H1 (cell line): ENCODE measurements at regions not wholly inside any gene's neighbourhood (a gene's known extent, or its start where the extent isn't known, plus 50 kb on each side); places are given as distances from the start of the nearest gene placed in this dataset.

Experiments
- TF ChIP-seq, protein P1 (sequence below): fragments of 300-600 bp; sonication (generic); IDR thresholded peaks from 2 replicates; pipeline ENCODE4 v1.7.1; 2012; ENCODE audit warnings: low read length, moderate library complexity, mild to moderate bottlenecking, inconsistent platforms; ENCODE audit not compliant: insufficient replicate concordance

DNA sequence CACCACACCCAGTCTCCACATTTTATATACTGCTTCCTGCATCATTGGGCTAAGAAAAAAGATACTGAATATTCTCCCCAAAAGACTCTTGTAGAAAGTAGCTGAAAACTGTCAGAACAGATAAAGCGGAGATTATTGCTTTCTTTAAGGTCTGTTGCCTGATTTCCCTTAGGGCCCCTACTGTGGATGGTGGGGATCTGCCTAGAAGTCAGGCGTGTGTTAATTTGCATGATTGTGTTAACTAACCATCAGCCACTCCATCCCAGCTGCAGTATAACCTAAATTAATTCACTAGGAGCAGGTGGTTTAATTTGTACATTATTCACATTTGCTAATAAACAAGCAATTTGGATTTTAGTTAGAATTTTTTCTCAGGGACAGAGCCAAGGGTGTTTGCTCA, 360.3 kb downstream of the FBXW7 start (continued):
- TF ChIP-seq, protein P1, sequence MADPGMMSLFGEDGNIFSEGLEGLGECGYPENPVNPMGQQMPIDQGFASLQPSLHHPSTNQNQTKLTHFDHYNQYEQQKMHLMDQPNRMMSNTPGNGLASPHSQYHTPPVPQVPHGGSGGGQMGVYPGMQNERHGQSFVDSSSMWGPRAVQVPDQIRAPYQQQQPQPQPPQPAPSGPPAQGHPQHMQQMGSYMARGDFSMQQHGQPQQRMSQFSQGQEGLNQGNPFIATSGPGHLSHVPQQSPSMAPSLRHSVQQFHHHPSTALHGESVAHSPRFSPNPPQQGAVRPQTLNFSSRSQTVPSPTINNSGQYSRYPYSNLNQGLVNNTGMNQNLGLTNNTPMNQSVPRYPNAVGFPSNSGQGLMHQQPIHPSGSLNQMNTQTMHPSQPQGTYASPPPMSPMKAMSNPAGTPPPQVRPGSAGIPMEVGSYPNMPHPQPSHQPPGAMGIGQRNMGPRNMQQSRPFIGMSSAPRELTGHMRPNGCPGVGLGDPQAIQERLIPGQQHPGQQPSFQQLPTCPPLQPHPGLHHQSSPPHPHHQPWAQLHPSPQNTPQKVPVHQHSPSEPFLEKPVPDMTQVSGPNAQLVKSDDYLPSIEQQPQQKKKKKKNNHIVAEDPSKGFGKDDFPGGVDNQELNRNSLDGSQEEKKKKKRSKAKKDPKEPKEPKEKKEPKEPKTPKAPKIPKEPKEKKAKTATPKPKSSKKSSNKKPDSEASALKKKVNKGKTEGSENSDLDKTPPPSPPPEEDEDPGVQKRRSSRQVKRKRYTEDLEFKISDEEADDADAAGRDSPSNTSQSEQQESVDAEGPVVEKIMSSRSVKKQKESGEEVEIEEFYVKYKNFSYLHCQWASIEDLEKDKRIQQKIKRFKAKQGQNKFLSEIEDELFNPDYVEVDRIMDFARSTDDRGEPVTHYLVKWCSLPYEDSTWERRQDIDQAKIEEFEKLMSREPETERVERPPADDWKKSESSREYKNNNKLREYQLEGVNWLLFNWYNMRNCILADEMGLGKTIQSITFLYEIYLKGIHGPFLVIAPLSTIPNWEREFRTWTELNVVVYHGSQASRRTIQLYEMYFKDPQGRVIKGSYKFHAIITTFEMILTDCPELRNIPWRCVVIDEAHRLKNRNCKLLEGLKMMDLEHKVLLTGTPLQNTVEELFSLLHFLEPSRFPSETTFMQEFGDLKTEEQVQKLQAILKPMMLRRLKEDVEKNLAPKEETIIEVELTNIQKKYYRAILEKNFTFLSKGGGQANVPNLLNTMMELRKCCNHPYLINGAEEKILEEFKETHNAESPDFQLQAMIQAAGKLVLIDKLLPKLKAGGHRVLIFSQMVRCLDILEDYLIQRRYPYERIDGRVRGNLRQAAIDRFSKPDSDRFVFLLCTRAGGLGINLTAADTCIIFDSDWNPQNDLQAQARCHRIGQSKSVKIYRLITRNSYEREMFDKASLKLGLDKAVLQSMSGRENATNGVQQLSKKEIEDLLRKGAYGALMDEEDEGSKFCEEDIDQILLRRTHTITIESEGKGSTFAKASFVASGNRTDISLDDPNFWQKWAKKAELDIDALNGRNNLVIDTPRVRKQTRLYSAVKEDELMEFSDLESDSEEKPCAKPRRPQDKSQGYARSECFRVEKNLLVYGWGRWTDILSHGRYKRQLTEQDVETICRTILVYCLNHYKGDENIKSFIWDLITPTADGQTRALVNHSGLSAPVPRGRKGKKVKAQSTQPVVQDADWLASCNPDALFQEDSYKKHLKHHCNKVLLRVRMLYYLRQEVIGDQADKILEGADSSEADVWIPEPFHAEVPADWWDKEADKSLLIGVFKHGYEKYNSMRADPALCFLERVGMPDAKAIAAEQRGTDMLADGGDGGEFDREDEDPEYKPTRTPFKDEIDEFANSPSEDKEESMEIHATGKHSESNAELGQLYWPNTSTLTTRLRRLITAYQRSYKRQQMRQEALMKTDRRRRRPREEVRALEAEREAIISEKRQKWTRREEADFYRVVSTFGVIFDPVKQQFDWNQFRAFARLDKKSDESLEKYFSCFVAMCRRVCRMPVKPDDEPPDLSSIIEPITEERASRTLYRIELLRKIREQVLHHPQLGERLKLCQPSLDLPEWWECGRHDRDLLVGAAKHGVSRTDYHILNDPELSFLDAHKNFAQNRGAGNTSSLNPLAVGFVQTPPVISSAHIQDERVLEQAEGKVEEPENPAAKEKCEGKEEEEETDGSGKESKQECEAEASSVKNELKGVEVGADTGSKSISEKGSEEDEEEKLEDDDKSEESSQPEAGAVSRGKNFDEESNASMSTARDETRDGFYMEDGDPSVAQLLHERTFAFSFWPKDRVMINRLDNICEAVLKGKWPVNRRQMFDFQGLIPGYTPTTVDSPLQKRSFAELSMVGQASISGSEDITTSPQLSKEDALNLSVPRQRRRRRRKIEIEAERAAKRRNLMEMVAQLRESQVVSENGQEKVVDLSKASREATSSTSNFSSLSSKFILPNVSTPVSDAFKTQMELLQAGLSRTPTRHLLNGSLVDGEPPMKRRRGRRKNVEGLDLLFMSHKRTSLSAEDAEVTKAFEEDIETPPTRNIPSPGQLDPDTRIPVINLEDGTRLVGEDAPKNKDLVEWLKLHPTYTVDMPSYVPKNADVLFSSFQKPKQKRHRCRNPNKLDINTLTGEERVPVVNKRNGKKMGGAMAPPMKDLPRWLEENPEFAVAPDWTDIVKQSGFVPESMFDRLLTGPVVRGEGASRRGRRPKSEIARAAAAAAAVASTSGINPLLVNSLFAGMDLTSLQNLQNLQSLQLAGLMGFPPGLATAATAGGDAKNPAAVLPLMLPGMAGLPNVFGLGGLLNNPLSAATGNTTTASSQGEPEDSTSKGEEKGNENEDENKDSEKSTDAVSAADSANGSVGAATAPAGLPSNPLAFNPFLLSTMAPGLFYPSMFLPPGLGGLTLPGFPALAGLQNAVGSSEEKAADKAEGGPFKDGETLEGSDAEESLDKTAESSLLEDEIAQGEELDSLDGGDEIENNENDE: no peak
